ENCODE measurements at regions not wholly inside any gene's neighbourhood (a gene's known extent, or its start where the extent isn't known, plus 50 kb on each side); places are given as distances from the start of the nearest gene placed in this dataset.

DNA sequence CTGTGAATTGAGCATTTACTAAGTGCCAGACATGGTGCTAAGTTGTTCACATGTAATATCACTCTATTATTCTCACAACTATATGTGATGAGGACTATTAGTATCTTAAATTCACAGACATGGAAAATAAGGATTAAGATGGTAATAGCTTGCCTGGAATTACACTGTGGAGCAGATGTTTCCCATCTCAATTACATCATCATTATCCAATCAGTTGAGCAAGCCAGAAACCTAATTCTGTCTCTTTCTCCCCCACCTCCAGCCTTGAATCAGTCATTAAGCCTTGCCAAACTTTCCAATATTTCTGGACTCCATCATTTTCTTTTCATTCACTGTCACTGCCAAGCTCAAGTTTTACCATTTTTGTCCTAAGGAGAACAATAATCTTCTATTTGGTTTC lies 287.8 kb upstream of the KITLG start:
- Histone ChIP-seq H3K4me1 (ENCODE audit: control insufficient read depth in 1 of 2, insufficient read depth in 2 of 2, low read depth in 1 of 2, low read length in 1 of 2) (no peaks in the 10 kb centered on the region; a peak in 1 of 4 replicates), H3K4me2 (no peak overlapping the region), H3K79me2 (ENCODE audit: insufficient read depth) (no peaks in the 10 kb centered on the region), H3K9me3 (no peaks in the 10 kb centered on the region), H4K20me1 (ENCODE audit: insufficient read depth) (no peaks in the 10 kb centered on the region), H3K36me3 (replicated peaks in 1 of 2; ENCODE audit: control insufficient read depth in 1 of 2, insufficient read depth in 2 of 2, low read length in 1 of 2) (no peaks in the 10 kb centered on the region), H3K4me3 (ENCODE audit: low read depth in 2 of 2, low read length in 1 of 2) (no peak overlapping the region), H3K27ac (ENCODE audit: low read depth in 2 of 2, low read length in 1 of 2) (no peak overlapping the region), H3F3A (replicated peaks; ENCODE audit: insufficient read depth) (no peaks in the 10 kb centered on the region), H3K9me2 (no peaks in the 10 kb centered on the region), H3K9ac (no peak overlapping the region), H3K27me3 (ENCODE audit: insufficient read depth) (no peaks in the 10 kb centered on the region), H2AFZ (ENCODE audit: low read depth) (no peak overlapping the region)
- ChIA-PET POLR2A (no interaction called here), CTCF (interaction anchor here (1.2 kb wide), 1 partner anchor 9 kb away, joined by 4 read pairs; no protein-coding TSS in a partner anchor)
- DNase-seq: no peak
- TF ChIP-seq, protein P1, sequence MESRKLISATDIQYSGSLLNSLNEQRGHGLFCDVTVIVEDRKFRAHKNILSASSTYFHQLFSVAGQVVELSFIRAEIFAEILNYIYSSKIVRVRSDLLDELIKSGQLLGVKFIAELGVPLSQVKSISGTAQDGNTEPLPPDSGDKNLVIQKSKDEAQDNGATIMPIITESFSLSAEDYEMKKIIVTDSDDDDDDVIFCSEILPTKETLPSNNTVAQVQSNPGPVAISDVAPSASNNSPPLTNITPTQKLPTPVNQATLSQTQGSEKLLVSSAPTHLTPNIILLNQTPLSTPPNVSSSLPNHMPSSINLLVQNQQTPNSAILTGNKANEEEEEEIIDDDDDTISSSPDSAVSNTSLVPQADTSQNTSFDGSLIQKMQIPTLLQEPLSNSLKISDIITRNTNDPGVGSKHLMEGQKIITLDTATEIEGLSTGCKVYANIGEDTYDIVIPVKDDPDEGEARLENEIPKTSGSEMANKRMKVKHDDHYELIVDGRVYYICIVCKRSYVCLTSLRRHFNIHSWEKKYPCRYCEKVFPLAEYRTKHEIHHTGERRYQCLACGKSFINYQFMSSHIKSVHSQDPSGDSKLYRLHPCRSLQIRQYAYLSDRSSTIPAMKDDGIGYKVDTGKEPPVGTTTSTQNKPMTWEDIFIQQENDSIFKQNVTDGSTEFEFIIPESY (IDR thresholded peaks at IDR 0.05; ENCODE audit: borderline replicate concordance, low read depth): no peak

DNA sequence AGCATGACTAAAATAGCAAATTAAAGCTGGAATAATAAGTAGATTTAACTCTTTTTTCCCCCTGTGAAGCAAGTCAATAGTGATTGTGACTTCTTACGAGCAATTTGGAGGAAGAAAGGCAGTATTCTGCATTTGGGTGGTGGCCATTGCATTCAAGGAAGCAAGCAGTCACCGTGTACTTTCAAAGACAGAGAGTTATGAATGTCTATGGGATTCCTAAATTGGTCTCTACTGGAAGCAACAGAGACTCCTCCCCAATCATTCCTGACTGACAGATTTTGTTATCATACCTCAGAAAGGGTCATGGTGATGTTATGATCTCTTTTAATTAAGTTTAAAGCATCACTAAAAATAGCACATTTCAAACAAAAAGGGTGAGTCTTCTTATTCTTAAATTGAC lies 287.2 kb upstream of the KITLG start:
- CTCF ChIA-PET: interaction anchor here (1.0 to 1.2 kb wide), 2 partner anchors 8 to 126 kb away, joined by 3 to 4 read pairs; no protein-coding TSS in a partner anchor
- 76% methylated on average over 2 of the region's 2 CpGs for WGBS (ENCODE audit: low lambda C conversion rate)
- no peaks in the 10 kb centered on the region for H3K9me3 ChIP-seq

More for the DNA sequence above, 287.2 kb upstream of the KITLG start:
- H3K4me1 ChIP-seq (ENCODE audit: control insufficient read depth in 1 of 2, insufficient read depth in 2 of 2, low read depth in 1 of 2, low read length in 1 of 2): no peaks in the 10 kb centered on the region; a peak in 1 of 4 replicates
- no peak overlapping the region for H3K27ac ChIP-seq (ENCODE audit: low read depth in 2 of 2, low read length in 1 of 2)
- no peaks in the 10 kb centered on the region for H3K36me3 ChIP-seq (replicated peaks in 1 of 2; ENCODE audit: control insufficient read depth in 1 of 2, insufficient read depth in 2 of 2, low read length in 1 of 2)
- POLR2A ChIA-PET: no interaction called here
- no peaks in the 10 kb centered on the region for H3K9me2 ChIP-seq
- no peaks in the 10 kb centered on the region for H3F3A ChIP-seq (replicated peaks; ENCODE audit: insufficient read depth)
- no peak overlapping the region for H2AFZ ChIP-seq (ENCODE audit: low read depth)
- TF ChIP-seq EP300 (IDR thresholded peaks at IDR 0.05; ENCODE audit: borderline replicate concordance in 1 of 2, low read depth in 1 of 2, low read length in 1 of 2): no peak
- TF ChIP-seq, protein P1 (IDR thresholded peaks at IDR 0.05; ENCODE audit: borderline replicate concordance, low read depth): no peak
- TF ChIP-seq NRF1 (IDR thresholded peaks at IDR 0.05; ENCODE audit: low read depth, low read length): no peak
- no peak for TF ChIP-seq GATA2 (CRISPR knock-in tag; IDR thresholded peaks at IDR 0.05)
- no peak for TF ChIP-seq TCF12 (IDR thresholded peaks at IDR 0.05)
- no peak for TF ChIP-seq SMC3 (IDR thresholded peaks at IDR 0.05; ENCODE audit: low read depth, low read length)
- TF ChIP-seq, protein P2, sequence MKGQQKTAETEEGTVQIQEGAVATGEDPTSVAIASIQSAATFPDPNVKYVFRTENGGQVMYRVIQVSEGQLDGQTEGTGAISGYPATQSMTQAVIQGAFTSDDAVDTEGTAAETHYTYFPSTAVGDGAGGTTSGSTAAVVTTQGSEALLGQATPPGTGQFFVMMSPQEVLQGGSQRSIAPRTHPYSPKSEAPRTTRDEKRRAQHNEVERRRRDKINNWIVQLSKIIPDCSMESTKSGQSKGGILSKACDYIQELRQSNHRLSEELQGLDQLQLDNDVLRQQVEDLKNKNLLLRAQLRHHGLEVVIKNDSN (IDR thresholded peaks at IDR 0.05; ENCODE audit: borderline replicate concordance, low read depth): no peak
- TF ChIP-seq TEAD4 (IDR thresholded peaks at IDR 0.05; ENCODE audit: borderline replicate concordance, insufficient read depth): no peak
- no peak for TF ChIP-seq MEF2A (IDR thresholded peaks at IDR 0.05; ENCODE audit: borderline replicate concordance, low read depth)
- no peak for TF ChIP-seq NFIC (IDR thresholded peaks at IDR 0.05; ENCODE audit: borderline replicate concordance)
- no peak for TF ChIP-seq CHD2 (IDR thresholded peaks at IDR 0.05; ENCODE audit: low read length, partially characterized antibody)
- TF ChIP-seq TAF1 (IDR thresholded peaks at IDR 0.05; ENCODE audit: borderline replicate concordance, low read depth, low read length): no peak
- TF ChIP-seq FOXM1 (IDR thresholded peaks at IDR 0.05; ENCODE audit: low read depth): no peak
- TF ChIP-seq POLR2AphosphoS5 (IDR thresholded peaks at IDR 0.05; ENCODE audit: low read depth, low read length): no peak
- TF ChIP-seq MXI1 (IDR thresholded peaks at IDR 0.05; ENCODE audit: low read depth, low read length): no peak
- no peak for TF ChIP-seq FOSL2 (IDR thresholded peaks at IDR 0.05; ENCODE audit: borderline replicate concordance, low read depth)
- TF ChIP-seq PBX3 (IDR thresholded peaks at IDR 0.05): no peak
- no peak for TF ChIP-seq GABPA (IDR thresholded peaks at IDR 0.05; ENCODE audit: low read depth)
- no peak for TF ChIP-seq CTCF (IDR thresholded peaks at IDR 0.05)
- no peak for TF ChIP-seq RCOR1 (IDR thresholded peaks at IDR 0.05; ENCODE audit: low read length)
- H3K9ac ChIP-seq: no peak overlapping the region
- H3K27me3 ChIP-seq (ENCODE audit: insufficient read depth): no peaks in the 10 kb centered on the region
- no peaks in the 10 kb centered on the region for H4K20me1 ChIP-seq (ENCODE audit: insufficient read depth)
- H3K4me3 ChIP-seq (ENCODE audit: low read depth in 2 of 2, low read length in 1 of 2): no peak overlapping the region
- H3K79me2 ChIP-seq (ENCODE audit: insufficient read depth): no peaks in the 10 kb centered on the region
- no peak overlapping the region for H3K4me2 ChIP-seq
- no peak for DNase-seq
